ENCODE measurements at regions not wholly inside any gene's neighbourhood (a gene's known extent, or its start where the extent isn't known, plus 50 kb on each side); places are given as distances from the start of the nearest gene placed in this dataset.

- DNase-seq, result no peak
Measured at GRCh38 chrX:2607113-2607512, 84.0 kb upstream of the CD99 start.

GRCh38 chrX:2600564-2600963 lies 90.5 kb upstream of the CD99 start:
- no peak for DNase-seq

- DNase-seq, result no peak
Measured at GRCh38 chrX:2596555-2597255, 94.4 kb upstream of the CD99 start.

GRCh38 chrX:2596045-2596444 lies 95.0 kb upstream of the CD99 start:
- DNase-seq, result no peak

GRCh38 chrX:2595258-2595657 lies 94.5 kb upstream of the DHRSX start:
- DNase-seq, result no peak

- DNase-seq, result no peak
Measured at GRCh38 chrX:2594491-2594890, 93.7 kb upstream of the DHRSX start.

GRCh38 chrX:2592279-2592678 lies 91.5 kb upstream of the DHRSX start:
- DNase-seq, result no peak

GRCh38 chrX:2589186-2590020 lies 88.6 kb upstream of the DHRSX start:
- no peak for DNase-seq

GRCh38 chrX:2588049-2588448 lies 87.3 kb upstream of the DHRSX start:
- no peak for DNase-seq

- no peak for DNase-seq
Measured at GRCh38 chrX:2587146-2587545, 86.4 kb upstream of the DHRSX start.

GRCh38 chrX:2585158-2585470 lies 84.3 kb upstream of the DHRSX start:
- DNase-seq, result no peak

- no peak for DNase-seq
Measured at GRCh38 chrX:2584251-2585157, 83.7 kb upstream of the DHRSX start.

GRCh38 chrX:2583194-2584162 lies 82.7 kb upstream of the DHRSX start:
- DNase-seq, result no peak

GRCh38 chrX:2582667-2583066 lies 81.9 kb upstream of the DHRSX start:
- DNase-seq, result no peak

- DNase-seq, result no peak
Measured at GRCh38 chrX:2581296-2581695, 80.5 kb upstream of the DHRSX start.

- no peak for DNase-seq
Measured at GRCh38 chrX:2578864-2579263, 78.1 kb upstream of the DHRSX start.

- no peak for DNase-seq
Measured at GRCh38 chrX:2577844-2578466, 77.2 kb upstream of the DHRSX start.

GRCh38 chrX:2576793-2577192 lies 76.0 kb upstream of the DHRSX start:
- no peak for DNase-seq

- no peak for DNase-seq
Measured at GRCh38 chrX:2574271-2574670, 73.5 kb upstream of the DHRSX start.

GRCh38 chrX:2572740-2573139 lies 72.0 kb upstream of the DHRSX start:
- no peak for DNase-seq

- no peak for DNase-seq
Measured at GRCh38 chrX:2568125-2568524, 67.3 kb upstream of the DHRSX start.

- no peak for DNase-seq
Measured at GRCh38 chrX:2566055-2566454, 65.3 kb upstream of the DHRSX start.

Data from kidney glomerular epithelial cell (primary cell).